HK-2 (cell line): ENCODE measurements at regions not wholly inside any gene's neighbourhood (a gene's known extent, or its start where the extent isn't known, plus 50 kb on each side); places are given as distances from the start of the nearest gene placed in this dataset.

ENCODE experiments used
- DNase-seq: peaks from one replicate; pipeline ENCODE4 v3.0.0-alpha.2; 2018; ENCODE audit not compliant: unreplicated experiment

DNA sequence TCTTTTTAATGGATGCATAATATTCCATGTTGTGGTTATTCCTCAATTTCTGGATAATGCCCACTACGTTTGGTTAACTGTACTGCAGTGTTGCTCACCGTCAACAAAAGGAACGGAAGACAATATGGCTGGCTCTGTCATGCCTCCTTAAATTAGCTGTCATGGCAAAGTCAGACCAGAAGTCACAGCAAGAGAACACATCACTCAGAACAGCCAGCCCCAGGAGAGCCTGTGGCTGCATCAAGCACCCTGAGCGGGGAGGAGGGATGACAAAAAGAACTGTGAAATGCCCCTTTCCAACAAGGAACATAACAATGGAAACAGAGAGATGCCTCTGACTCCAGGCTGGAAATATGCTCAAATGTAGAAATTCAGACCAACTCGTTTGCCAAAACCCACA is 366.0 kb upstream of the ZNF507 start:
- no peak for DNase-seq

DNA sequence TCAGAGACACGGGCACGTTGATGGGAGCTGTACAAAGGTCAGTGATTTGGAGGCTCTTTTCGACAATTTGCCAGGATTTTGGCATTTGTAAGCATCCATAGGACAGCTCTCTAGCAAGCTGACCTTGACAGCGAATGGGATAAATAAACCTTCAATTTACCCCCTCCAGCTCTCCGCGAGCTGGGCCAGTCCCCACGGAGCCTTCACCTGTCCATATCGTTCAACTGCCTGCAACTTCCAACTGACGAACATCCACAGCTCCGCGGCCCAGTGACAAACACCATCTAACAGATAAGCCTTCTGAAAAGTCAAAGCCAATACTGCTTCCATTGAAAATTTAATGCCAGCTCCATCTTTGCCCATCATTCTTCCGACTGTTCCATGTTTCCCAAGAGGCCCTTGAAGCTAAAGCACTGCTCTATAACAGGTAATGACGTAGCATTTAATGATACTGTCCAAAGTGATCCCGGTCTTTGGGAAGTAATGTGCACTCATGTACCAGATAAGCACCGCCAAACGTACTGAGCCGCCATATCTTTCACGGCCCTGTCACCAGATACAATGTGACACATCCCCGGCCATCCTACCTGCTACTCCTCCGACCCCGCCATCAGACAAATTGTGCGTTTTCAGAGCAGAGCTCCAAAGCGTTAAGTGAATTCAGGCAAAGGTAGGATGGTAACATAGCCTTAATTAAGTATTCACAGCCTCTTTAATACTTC is 365.3 kb upstream of the ZNF507 start:
- DNase-seq, result no peak

DNA sequence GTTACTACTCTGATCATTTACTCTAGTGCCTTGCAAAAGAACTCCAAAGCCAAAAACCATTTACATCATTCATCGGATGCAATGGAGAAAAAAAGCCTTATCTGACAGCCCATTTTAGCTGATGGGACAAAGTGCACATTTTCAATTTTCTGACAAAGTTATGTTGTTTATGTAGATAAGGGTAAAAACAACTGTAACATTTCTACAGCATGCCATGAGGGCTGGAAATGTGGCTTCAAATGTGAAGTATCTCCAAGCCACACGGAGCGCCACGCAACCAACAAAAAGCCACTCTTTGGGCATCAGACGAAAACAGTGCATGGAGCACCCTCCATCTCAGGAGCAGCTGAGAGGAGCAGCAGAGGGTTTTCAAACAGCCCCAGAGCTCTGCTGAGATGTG is 364.6 kb upstream of the ZNF507 start:
- no peak for DNase-seq

DNA sequence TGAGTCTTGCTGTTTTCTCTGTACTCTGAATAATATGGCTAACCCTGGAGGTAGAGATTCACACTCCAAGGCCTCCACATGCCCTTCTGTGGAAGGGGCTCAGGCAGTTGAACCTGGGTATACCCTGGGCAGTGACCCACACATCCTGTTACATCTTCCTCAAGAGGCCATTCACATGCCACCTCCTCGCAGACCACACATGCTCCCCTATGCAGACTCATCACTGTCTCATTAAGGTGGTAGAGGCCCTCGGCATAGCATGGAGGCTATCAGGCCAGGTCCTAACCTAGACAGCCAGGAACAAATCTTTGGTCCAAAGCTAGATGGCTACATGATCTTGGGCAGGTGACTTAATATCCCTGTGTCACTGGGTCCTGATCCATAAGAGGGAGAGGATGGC is 363.9 kb upstream of the ZNF507 start:
- no peak for DNase-seq

DNA sequence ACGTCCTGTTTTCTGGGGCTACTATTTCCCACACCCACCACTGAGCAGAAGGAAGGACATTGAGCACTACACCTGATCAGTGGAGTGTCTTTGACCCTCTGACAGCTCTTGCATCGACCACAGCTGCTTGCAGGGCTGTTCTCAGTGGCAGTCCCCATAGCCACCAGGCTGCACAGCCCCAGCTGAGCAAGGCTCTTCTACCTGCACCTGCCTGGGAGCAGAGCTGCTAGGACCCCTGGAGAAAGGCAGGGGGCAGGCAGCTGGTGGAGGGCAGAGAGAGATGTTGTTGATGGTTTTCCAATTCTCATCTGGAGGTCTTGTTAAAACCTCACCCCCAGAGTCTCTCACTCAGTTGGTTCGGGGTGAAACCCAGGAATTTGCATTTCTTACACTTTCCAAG is 361.8 kb upstream of the ZNF507 start:
- no peak for DNase-seq

DNA sequence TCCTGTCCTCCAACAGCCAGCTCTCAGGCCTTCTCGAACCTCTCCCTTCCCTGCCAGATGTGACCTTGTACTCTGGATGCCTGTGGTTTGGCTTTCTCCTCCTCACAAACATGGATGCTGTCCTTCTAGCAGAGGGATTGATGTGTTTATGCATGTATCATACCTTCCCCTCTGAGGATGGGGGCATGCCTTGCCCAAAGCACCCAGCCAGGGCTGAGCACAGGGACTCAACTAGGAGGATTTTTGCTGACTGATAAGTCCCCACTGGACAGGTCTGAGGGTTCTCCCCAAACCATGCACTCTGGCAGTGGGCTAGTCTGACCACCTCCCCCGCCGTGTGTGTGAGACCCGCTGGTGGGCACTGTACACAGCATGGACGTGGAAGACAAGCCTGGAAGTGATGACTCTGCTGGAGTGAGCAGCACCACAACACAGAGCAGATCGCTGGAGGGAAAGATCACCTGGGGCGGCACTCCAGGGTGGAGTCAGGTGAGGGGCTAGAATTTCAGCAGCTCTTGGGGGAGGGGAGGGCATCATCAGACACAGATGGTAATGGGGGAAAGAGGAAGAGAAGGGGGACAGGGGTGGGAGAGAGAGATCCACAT is 360.3 kb upstream of the ZNF507 start:
- DNase-seq, result no peak

DNA sequence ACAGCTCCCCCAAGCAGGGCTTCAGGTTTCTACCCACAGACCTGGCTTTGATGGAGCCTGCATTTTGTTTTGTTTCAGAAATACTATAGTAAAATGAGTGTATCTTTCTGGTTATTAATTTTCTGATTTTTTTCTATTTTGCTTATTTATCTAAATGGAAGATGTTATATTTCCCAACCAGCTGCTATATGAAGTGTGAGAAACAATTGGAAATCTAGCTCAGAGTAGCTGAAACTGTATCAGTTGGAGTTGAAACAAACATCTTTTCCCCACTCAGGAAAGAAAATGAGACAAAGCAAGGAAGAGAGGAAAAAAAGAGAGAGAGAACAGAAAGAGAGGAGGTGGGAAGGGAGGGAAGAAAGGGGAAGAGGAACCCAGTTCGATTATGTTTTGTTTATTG is 358.5 kb upstream of the ZNF507 start:
- no peak for DNase-seq

DNA sequence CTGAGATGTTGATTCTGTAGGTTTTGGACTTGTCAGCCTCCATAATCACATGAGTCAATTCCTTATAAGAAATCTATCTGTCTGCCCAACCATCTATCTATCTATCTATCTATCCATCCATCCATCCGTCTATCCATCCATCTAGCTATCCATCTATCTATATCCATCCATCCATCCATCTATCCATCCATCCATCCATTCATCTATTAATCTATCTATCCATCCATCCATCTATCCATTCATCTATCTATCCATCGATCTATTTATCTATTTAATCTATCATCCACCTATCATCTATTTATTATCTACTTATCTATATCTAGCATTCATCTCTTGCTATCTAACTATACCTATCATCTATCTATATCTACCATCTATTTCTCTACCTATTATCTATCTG is 357.2 kb upstream of the ZNF507 start:
- no peak for DNase-seq

DNA sequence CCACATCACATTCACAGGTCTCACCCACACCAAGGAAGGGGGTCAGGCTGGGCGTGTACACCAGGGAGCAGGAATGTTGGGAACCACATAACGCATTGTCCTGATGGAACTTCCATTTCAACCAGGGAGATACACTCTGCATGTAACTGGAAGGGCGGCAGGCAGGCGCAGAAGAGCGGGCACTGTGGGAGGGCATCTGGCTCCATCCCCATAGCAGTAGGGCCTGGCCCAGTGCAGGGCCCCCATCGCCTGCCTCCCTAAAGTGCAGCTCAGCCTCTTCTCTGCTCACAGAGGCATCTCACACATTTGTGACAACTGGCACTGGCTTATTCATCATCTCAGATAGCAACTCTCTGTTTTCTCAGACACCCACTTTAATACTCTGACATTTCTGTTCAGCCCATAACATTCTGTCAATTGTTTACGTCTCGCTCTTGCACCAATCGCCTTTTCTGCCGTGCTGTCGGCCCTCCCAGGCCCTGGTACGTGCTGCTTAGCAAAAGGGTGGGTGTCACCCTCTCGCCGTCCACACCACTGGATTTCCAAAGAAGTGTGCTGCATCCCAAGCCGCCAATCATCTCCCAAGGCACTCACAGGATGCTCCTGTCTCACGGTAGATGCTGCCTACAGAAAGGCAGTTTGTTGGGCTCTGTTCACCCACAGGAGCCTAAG is 353.3 kb upstream of the ZNF507 start:
- no peak for DNase-seq

DNA sequence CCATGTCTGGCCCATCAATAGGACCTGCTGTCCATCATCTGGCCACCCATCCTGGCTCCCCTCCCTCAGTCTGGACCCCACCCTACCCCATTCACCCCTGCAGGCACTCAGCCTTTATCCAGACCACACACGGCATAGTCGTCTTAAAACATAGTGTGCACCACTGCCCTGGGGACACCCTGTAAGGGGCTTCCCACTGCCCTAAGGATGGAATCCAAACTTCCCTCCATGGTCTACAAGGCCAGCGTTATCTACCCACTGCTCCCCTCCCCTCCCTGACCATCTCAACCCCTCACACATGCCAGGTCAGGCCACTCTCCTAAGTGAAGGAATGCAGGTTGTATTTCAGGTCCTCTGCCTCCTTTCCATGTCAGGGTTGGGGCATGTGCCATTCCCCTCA is 352.7 kb upstream of the ZNF507 start:
- no peak for DNase-seq

DNA sequence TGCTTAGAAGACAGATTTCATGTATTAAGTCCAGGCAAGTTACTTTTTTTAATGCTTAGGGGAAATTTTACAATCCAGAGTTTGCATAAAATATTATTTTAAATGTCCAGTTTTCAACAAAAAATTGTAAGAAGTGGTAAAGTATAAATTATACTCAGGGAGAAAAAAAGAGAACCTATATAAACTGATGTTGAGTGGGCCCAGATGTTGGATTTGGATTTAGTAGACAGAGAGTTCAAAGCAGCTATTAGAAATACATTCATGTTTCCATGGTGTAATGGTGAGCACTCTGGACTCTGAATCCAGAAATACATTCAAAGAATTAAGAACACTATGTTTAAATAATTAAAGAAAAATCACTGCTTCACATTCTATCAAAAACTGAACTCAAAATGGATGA is 349.9 kb upstream of the ZNF507 start:
- DNase-seq, result no peak

DNA sequence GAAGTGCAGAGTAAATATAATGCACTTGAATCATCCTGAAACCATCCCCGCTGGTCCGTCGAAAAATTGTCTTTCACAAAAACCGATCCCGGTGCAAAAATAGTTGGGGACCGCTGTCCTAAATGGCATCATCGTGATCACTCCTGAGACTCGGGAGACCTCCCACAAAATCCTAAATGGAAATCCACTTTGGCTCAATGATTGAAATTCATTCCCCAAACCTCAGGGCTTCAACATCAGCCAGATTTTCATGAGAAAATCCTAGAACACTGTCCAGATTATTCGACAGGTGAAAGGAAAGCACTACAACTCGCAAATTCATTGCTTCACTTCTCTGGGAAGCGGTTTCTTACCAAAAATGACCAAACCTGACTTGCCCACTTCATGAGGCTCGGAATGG is 335.3 kb upstream of the ZNF507 start:
- no peak for DNase-seq

DNA sequence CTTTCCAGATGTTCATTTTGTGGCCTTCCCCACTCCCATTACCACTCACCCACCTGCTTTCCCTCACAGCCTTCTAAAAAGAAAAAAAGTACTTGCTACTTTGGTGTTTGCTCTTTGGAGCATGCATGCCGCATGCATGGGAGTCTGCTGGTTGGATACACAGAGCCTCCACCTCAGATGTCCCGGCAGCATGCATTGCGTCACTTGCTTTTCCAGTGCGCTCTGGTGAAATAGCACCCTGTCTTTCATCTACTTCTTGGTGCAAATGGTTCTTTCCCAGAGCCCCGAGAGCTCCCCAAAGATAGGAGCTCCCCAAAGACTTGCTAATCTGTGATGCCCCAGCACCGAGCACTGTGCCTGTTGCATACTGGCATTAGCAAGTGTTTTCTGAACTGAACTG is 333.2 kb upstream of the ZNF507 start:
- DNase-seq, result no peak

DNA sequence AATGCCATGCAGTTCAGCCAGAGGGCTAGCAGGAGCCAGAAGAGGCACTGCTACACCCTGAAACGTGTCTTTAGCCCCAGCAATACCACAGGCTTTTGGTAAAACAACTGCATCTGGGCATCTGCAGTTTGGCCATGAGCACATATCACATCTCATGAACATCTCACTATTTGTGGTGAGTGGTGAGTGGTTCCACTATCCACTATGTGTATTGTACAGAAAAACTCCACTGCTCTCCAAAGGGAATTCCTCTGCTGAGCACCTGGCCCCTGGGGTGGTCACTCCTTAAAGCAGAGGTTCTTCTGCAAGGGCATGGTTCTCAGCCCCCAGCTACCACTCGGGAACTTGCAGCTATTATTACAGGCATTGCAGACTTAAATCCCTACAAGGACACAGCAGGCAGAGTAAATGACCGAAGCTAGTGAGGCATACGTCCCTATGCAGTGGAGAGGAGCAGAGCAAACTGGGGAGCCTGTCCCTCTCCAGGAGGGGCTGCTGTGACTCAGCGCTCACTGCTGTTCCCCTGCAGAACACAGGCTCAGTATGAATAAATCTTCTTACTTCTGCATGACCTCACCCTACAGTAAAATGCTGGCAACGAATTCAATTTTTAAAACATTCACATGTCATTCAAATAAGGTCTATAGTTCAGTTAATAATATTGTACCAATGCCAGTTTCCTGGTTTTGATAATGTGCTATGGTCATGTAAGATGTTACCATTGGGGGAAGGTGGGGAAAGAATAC is 332.4 kb upstream of the ZNF507 start:
- no peak for DNase-seq

DNA sequence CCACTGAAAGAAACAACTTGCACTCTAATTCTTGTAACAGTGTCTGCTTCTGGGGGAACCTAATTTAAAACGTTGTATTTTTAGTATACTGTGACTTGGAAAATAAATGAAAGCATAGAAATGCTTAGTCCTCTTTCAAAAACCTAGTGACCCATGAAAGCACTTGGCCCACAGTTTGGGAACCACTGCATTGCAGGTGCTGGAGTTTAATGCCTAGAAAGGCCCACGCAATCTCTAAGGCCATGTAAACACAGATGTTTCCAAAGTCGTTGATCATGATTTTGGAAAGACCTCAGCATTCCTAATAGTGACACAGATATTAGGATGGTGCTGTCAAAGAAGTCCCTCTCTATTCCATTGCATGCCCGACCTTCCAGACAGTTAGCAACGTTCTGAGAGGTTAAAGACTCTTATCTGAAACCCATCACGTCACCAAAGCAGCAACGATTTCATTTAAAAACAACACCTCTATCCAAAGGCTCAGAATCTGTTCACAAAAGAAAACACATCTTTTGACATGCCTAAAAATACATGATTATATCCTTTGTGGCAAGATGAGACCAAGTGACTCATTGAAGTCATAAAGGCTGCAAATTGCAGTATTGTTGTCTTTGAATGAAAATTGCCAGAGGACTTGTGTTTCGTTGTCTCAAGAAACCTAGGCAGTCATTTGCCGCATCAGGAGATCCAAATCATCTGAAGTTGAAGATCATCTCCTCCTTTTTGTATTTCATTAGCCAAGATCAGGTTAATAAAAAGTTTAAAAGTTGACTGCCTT is 328.0 kb upstream of the ZNF507 start:
- DNase-seq, result no peak

DNA sequence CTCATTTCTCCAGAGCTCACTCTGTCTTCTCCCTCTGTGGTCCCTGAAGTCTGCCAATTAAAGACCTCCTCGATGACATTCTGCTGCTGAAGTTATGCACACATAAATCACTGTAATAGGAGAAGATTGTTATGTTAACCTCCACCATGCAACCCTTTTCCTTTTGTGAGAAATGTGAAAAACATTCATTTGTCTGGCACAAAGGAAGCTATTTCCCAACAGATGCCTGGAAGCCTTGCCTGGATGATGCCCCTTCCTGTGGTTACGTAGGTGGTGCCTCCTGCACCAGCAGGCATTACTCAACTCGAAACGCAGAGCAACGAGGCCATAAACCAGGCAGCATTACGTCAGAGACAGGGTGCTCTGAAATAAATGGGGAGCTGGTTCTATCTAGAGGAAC is 327.4 kb upstream of the ZNF507 start:
- no peak for DNase-seq

DNA sequence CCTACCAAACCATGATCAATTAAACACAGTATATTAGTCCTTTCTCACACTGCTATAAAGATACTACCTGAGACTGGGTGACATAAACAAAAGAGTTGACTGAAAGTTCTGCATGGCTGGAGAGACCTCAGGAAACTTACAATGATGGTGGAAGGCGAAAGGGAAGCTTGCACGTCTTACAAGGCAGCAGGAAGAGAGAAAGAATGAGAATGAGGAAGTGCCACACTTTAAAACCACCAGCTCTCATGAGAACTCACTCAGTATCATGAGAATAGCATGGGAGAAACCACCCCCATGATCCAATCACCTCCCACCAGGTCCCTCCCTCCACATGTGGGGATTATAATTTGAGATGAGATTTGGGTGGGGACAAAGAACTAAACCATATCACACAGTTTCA is 324.9 kb upstream of the ZNF507 start:
- no peak for DNase-seq

DNA sequence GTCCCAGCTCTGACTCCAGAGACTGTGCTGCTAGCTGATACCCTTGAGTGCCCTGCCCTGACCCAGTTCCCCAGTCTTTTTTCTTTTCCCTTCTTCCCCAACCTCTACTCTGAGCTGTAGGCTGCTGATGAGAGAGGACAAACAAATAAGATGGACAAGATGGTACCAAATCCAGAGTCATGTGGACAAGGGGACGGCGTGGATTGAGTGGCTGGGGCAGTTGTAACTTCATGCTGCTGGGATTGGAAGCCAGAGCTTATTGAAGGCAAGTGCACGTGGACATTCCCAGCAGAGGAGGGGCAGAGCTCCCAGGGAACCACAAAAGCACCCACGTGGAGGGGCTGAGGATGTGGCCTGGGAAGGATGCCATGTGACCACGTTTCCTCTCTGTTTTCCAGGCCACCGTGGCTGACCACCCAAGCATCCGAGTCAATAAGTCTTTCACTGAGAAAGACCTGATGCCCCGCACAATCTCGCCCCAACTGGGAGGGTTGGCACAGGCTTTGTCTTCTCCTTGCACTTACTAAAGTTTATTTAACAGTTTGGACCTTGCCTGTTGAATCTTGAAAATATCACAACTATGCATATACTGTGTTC is 323.3 kb upstream of the ZNF507 start:
- DNase-seq, result no peak

DNA sequence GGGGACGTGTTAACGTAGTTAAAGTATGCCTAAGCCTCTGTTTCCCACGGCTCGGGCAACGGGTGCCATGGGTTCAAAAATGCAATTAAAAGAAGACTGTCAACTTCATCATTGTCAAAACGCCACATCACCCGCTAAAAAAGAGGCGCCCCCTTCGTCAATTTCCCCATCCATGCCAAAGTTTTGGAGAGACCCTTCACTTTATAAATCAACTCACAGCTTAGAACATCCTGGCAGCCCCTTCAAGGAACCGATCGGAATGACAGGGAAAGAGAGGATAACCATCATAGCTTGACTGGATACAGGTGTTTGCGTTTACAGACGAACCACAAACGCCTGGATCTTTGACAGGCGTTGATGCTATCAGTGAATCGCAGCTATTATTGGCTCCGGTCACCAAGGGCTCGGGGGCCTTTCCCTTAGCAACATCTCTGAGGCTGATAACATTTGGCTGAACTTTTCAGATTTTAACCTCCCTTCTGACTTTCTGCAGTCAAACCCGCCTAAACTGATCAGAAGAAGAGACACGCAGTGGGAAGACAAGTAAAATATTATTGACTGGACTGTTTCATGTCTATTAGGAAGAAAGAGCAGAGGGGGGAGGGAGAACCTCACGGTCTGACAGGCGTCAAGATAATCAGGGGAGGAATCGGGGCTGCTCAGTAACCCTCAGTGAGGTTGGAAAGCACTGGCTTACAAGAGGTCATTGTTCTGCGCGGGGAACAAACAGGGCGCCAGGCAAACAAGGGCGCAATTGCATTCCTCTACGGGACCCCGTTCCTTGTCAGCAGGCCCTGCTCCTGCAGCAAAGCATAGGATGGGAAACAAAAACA is 322.5 kb upstream of the ZNF507 start:
- DNase-seq, result no peak

DNA sequence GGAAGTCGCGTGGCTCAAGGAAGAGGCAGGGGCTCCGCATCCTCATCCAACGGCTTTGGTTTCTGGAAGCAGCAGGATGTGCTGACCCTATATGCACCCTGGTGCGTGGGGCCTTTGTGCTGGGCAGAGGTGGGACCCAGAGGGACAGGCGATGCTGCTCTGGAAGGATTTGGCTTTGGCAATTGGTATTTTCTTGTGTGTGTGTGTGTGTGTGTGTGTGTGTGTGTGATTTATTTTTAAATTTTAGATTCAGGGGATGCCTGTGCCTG is 321.9 kb upstream of the ZNF507 start:
- no peak for DNase-seq

DNA sequence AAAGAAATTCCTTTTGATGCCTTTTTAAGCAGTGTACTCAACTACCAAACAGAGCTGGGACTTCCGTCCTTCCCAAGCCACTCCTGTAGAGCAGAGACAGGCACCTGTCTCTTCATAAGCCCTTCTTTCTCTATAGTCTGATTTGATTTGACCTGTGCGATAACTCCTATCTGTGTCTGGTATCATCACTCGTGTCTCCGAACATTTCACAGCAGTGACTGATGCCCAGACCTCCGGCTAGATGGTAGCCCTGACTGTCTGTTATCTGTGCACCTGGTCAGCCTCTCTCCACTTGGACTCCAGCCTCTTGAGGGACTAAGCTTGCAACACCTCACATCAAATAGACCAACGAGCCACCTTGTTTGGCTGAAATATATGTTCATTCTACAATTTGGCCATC is 316.2 kb upstream of the ZNF507 start:
- DNase-seq, result no peak
